SKM-1 (cell line): ENCODE measurements at regions not wholly inside any gene's neighbourhood (a gene's known extent, or its start where the extent isn't known, plus 50 kb on each side); places are given as distances from the start of the nearest gene placed in this dataset.

ENCODE experiments used
- DNase-seq: peaks from one replicate; lab custom pipeline; 2025; ENCODE audit not compliant: unreplicated experiment; lab: John Stamatoyannopoulos, UW

GRCh38 chr2:55102056-55102812 lies 52.0 kb upstream of the RTN4 start:
- DNase-seq, result no peak

DNA sequence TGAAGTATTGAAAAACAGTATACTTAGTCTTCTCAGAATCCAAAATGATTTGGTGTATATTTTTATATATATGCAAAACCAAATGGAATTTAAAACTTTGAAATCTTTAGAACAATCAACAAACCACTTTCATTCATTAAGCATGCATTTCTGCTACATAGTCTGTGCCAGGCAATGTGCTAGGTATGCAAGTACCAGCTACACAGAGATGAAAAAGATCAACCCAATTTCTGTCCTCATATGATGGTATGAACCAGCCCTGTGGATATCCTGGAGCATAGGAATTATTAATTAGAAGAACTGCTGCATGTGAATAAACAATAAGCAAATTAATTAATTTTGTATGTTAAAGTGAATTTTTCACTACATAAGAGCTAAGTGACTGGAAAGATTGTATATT lies 51.2 kb upstream of the RTN4 start:
- no peak for DNase-seq

DNA sequence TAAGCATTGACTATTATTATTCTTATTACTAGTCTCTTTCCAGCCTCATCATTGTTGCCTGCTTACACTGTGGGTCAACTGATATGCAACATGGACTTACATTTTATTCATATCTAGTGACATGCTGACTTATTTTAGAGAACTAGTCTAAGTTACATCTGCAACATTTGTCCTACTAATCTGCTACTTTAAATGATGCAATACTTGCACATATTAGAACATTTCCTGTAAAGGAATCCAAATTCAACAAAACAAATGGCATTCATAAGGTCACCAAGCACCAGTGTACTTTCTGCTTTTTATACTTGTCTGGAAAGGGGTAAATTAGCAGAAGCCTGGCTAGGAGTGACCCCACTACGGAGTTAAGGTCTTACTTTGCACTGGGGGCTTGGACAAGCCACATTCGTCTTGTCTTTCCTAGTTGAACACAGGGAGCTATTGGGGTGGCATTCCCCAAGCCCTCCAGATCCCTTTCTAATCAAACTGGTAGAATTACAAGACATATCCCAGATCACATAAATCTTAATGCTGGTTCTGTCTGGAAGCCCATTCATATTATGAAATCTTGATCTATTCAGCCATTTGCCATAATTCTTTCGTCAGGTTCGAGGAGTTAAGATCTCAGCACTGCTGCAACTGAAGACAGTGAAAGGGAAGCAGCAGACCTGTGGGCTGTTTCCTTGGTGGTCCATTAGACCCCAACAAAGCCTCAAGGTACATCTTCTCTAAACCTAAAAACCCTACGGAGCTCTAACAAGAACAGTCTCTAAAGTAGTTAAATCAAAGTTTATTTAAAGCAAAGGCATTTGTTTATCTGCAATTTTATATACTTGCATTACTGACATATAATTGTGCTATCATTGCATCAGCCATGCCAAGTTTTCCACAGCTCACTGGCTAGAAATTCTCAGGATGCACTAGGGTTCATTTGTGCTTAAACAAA lies 49.9 kb upstream of the RTN4 start:
- peak; percentile 35 for DNase-seq
